CD14-positive monocyte (primary cell): ENCODE measurements at regions not wholly inside any gene's neighbourhood (a gene's known extent, or its start where the extent isn't known, plus 50 kb on each side); places are given as distances from the start of the nearest gene placed in this dataset.

Source experiments
- DNase-seq, 3 donors: peaks; one replicate each; pipeline ENCODE4 v3.0.0-alpha.2; 2011 to 2022
- H2AFZ ChIP-seq: 2 replicates; pipeline ENCODE4 v1.6.0; 2012; ENCODE audit warnings: mild to moderate bottlenecking, low read depth, low read length, inconsistent platforms; ENCODE audit not compliant: insufficient read depth, poor library complexity, severe bottlenecking
- H3K27ac ChIP-seq, 2 donors: 1 replicate in 1 of 2; 2 replicates in 1 of 2; pipeline ENCODE4 v1.5.1; 2012 to 2013; ENCODE audit warnings: low read length in 2 of 2, control low read depth in 1 of 2, inconsistent platforms in 1 of 2, low read depth in 1 of 2, mild to moderate bottlenecking in 1 of 2
- H3K27me3 ChIP-seq, 2 donors: one replicate each; pipeline versions ENCODE4 v1.6.0 to v1.6.1; 2011 to 2013; ENCODE audit warnings: low read length in 2 of 2; ENCODE audit not compliant: control insufficient read depth in 2 of 2, insufficient read depth in 2 of 2
- H3K36me3 ChIP-seq, 2 donors: replicated peaks in 1 of 2; 1 replicate in 1 of 2; 2 replicates in 1 of 2; pipeline versions ENCODE4 v1.5.1 to v1.6.1; 2012 to 2013; ENCODE audit warnings: low read length in 2 of 2, control low read depth in 1 of 2, inconsistent platforms in 1 of 2, mild to moderate bottlenecking in 1 of 2; ENCODE audit not compliant: insufficient read depth in 2 of 2, control insufficient read depth in 1 of 2
- H3K4me1 ChIP-seq, 2 donors: 1 replicate in 1 of 2; 2 replicates in 1 of 2; pipeline versions ENCODE4 v1.5.1 to v1.6.1; 2012 to 2013; ENCODE audit warnings: low read length in 2 of 2, control low read depth in 1 of 2, inconsistent platforms in 1 of 2, mild to moderate bottlenecking in 1 of 2, moderate library complexity in 1 of 2; ENCODE audit not compliant: insufficient read depth in 2 of 2, control insufficient read depth in 1 of 2
- H3K4me2 ChIP-seq: replicated peaks from 2 replicates; pipeline ENCODE3; 2012; ENCODE audit warnings: low read length, moderate library complexity, mild to moderate bottlenecking; ENCODE audit not compliant: poor library complexity, severe bottlenecking; ENCODE audit errors: extremely low read depth
- H3K4me3 ChIP-seq, 3 experiments: fragments of 200-600 bp in 1 of 3; sonication (generic) in 1 of 3; replicated peaks in 1 of 3; 1 replicate in 2 of 3; 2 replicates in 1 of 3; pipeline ENCODE4 v1.5.1; 2011 to 2013; ENCODE audit warnings: low read length in 3 of 3, mild to moderate bottlenecking in 3 of 3, control low read depth in 2 of 3, low read depth in 2 of 3, inconsistent platforms in 1 of 3, moderate library complexity in 1 of 3
- H3K79me2 ChIP-seq: 2 replicates; pipeline ENCODE4 v1.6.0; 2012; ENCODE audit warnings: mild to moderate bottlenecking, control low read depth, inconsistent platforms, low read length, moderate library complexity; ENCODE audit not compliant: insufficient read depth
- H3K9ac ChIP-seq: 2 replicates; pipeline ENCODE4 v1.6.0; 2017; ENCODE audit warnings: low read length, mild to moderate bottlenecking; ENCODE audit not compliant: insufficient read depth, poor library complexity, severe bottlenecking
- H3K9me3 ChIP-seq, 2 donors: replicated peaks in 1 of 2; 1 replicate in 1 of 2; 2 replicates in 1 of 2; pipeline versions ENCODE4 v1.5.1 to v1.6.1; 2012 to 2013; ENCODE audit warnings: low read length in 2 of 2, control low read depth in 1 of 2; ENCODE audit not compliant: control insufficient read depth in 1 of 2, insufficient read depth in 1 of 2
- H4K20me1 ChIP-seq: 2 replicates; pipeline ENCODE4 v1.6.0; 2012; ENCODE audit warnings: mild to moderate bottlenecking, low read length, control low read depth, moderate library complexity; ENCODE audit not compliant: insufficient read depth
- H3K27ac Mint-ChIP-seq, 7 donors: one replicate each; pipeline ENCODE4 v1.8.0; 2020; ENCODE audit warnings: mild to moderate bottlenecking in 7 of 7, mixed read lengths in 7 of 7, moderate library complexity in 6 of 7, inconsistent platforms in 2 of 7
- H3K27me3 Mint-ChIP-seq, 3 donors: one replicate each; pipeline ENCODE4 v1.8.0; 2021 to 2022; ENCODE audit warnings: low read depth in 3 of 3, mild to moderate bottlenecking in 3 of 3, mixed read lengths in 3 of 3, moderate library complexity in 3 of 3, inconsistent platforms in 1 of 3
- H3K36me3 Mint-ChIP-seq, 2 donors: one replicate each; pipeline ENCODE4 v1.8.0; 2020; ENCODE audit warnings: mixed read lengths in 2 of 2, inconsistent platforms in 1 of 2, mild to moderate bottlenecking in 1 of 2
- H3K4me1 Mint-ChIP-seq: one replicate; pipeline ENCODE4 v1.8.0; 2020; ENCODE audit warnings: mild to moderate bottlenecking, mixed read lengths
- H3K4me3 Mint-ChIP-seq, 2 donors: one replicate each; pipeline ENCODE4 v1.8.0; 2020; ENCODE audit warnings: mild to moderate bottlenecking in 2 of 2, mixed read lengths in 2 of 2, moderate library complexity in 1 of 2
- H3K9me3 Mint-ChIP-seq, 7 donors: one replicate each; pipeline ENCODE4 v1.8.0; 2020 to 2022; ENCODE audit warnings: mixed read lengths in 7 of 7, mild to moderate bottlenecking in 6 of 7, moderate library complexity in 6 of 7, inconsistent platforms in 2 of 7
- WGBS: methylation state at CpG from one replicate; pipeline ENCODE4 v1.1.5; 2013; ENCODE audit warnings: missing lambda C conversion rate; ENCODE audit not compliant: insufficient coverage; 5-methylcytosine and 5-hydroxymethylcytosine counted together
- intact Hi-C, 2 donors: fragments of 100-400 bp; cut with micrococcal nuclease; formaldehyde crosslinking; loops; one replicate each; pipeline versions ENCODE4 v1.15.0 to v1.15.1; 2023
- TF ChIP-seq, protein P1 (sequence below): fragments of 200-600 bp; IDR thresholded peaks from one replicate; pipeline ENCODE4 v1.8.0; 2022; ENCODE audit warnings: antibody characterized with exemption, mild to moderate bottlenecking

DNA sequence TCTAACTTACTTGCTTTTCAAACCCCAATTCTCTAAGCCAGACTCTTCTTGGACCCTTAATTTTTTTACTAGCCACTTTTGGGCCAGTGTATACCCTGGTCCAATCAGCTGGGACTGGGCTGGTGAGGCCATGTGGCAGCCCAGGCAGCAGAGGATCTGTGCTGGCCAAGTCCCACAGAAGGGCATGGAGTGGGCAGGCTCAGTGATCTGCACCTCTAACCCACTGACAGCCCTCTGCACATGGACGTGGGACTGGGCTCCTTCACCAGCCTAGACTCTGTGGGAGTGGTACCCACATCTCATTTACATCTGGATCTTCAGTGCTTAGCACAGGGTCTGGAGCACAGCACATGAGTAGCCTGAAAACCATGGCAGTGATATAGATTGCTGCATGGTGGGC is 56.1 kb upstream of the PRR23C start:
- Histone ChIP-seq H3K27ac (no peak overlapping the region), H3K36me3 (no peaks in the 10 kb centered on the region), H3K4me2 (no peak overlapping the region), H3K4me3 (no peak overlapping the region), H3K9me3 (no peaks in the 10 kb centered on the region), H4K20me1 (no peaks in the 10 kb centered on the region), H2AFZ (no peak overlapping the region), H3K9ac (no peak overlapping the region), H3K4me1 (no peaks in the 10 kb centered on the region), H3K79me2 (no peaks in the 10 kb centered on the region), H3K27me3 (no peaks in the 10 kb centered on the region)
- no CpG with 5 or more reads among the region's 1 CpG for WGBS
- no peaks in the 10 kb centered on the region for H3K36me3 Mint-ChIP-seq
- peaks cover 0 to 2% (median 0%) of the 10 kb centered on the region in 7 donors for H3K9me3 Mint-ChIP-seq
- intact Hi-C loops = no loop called here
- no peaks in the 10 kb centered on the region for H3K4me1 Mint-ChIP-seq
- H3K27me3 Mint-ChIP-seq = peaks cover 3 to 5% (median 4%) of the 10 kb centered on the region in 3 donors
- DNase-seq = no peak
- TF ChIP-seq, protein P1, sequence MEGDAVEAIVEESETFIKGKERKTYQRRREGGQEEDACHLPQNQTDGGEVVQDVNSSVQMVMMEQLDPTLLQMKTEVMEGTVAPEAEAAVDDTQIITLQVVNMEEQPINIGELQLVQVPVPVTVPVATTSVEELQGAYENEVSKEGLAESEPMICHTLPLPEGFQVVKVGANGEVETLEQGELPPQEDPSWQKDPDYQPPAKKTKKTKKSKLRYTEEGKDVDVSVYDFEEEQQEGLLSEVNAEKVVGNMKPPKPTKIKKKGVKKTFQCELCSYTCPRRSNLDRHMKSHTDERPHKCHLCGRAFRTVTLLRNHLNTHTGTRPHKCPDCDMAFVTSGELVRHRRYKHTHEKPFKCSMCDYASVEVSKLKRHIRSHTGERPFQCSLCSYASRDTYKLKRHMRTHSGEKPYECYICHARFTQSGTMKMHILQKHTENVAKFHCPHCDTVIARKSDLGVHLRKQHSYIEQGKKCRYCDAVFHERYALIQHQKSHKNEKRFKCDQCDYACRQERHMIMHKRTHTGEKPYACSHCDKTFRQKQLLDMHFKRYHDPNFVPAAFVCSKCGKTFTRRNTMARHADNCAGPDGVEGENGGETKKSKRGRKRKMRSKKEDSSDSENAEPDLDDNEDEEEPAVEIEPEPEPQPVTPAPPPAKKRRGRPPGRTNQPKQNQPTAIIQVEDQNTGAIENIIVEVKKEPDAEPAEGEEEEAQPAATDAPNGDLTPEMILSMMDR = no peak
- no peak overlapping the region for H3K4me3 Mint-ChIP-seq
- H3K27ac Mint-ChIP-seq = no peak overlapping the region

- TF ChIP-seq, protein P1 = no peak
- Histone ChIP-seq H3K9ac (no peak overlapping the region), H3K4me3 (no peak overlapping the region), H3K9me3 (no peaks in the 10 kb centered on the region), H3K79me2 (no peaks in the 10 kb centered on the region), H3K36me3 (no peaks in the 10 kb centered on the region), H4K20me1 (no peaks in the 10 kb centered on the region), H3K27me3 (no peaks in the 10 kb centered on the region), H2AFZ (no peak overlapping the region), H3K4me1 (no peaks in the 10 kb centered on the region), H3K4me2 (no peak overlapping the region), H3K27ac (no peak overlapping the region)
- no peak for DNase-seq
- H3K9me3 Mint-ChIP-seq = peaks cover 0 to 2% (median 0%) of the 10 kb centered on the region in 7 donors
- H3K27ac Mint-ChIP-seq = no peak overlapping the region
- WGBS = 53% methylated on average over 2 of the region's 2 CpGs
- intact Hi-C loops = no loop called here
- no peaks in the 10 kb centered on the region for H3K4me1 Mint-ChIP-seq
- H3K27me3 Mint-ChIP-seq = peaks cover 3 to 6% (median 4%) of the 10 kb centered on the region in 3 donors
- no peaks in the 10 kb centered on the region for H3K36me3 Mint-ChIP-seq
- H3K4me3 Mint-ChIP-seq = no peak overlapping the region
Observed at GRCh38 chr3:139101396-139101795, 56.7 kb upstream of the PRR23C start.
